ENCODE measurements at regions not wholly inside any gene's neighbourhood (a gene's known extent, or its start where the extent isn't known, plus 50 kb on each side); places are given as distances from the start of the nearest gene placed in this dataset.
"Not testable (repeated sequence)": the region's sequence is repeated elsewhere in the genome, so short reads cannot be mapped to it uniquely, and the experiment has no call there.

DNA sequence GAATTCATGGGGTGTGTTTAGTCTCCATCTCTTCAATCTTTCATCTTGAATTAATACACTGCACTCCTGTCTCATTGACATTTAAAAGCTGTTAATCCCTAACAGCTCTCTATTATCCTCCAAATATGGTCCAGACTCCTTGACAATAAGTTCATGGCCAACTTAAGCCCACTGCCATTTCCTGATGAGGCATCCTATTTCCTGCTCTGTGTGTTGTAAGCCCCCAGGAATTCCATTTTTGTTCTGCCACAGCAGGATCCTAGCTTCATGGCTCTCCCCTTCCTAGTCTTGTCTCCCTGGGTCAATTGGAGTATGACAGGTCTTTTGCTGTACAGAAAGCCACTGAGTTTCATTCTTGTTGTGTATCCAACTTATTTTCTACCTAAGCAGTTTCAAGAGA, 218.8 kb downstream of the OTUD1 start:
- Histone ChIP-seq H3K4me3 (no peak overlapping the region), H3K4me1 (no peaks in the 10 kb centered on the region), H3K36me3 (no peaks in the 10 kb centered on the region), H3K27me3 (no peaks in the 10 kb centered on the region), H3K9me3 (no peaks in the 10 kb centered on the region), H3K27ac (no peak overlapping the region)
- ATAC-seq (no peak), DNase-seq (no peak)
- no peak for TF ChIP-seq POLR2A (IDR thresholded peaks at IDR 0.05)
- TF ChIP-seq, protein P1, sequence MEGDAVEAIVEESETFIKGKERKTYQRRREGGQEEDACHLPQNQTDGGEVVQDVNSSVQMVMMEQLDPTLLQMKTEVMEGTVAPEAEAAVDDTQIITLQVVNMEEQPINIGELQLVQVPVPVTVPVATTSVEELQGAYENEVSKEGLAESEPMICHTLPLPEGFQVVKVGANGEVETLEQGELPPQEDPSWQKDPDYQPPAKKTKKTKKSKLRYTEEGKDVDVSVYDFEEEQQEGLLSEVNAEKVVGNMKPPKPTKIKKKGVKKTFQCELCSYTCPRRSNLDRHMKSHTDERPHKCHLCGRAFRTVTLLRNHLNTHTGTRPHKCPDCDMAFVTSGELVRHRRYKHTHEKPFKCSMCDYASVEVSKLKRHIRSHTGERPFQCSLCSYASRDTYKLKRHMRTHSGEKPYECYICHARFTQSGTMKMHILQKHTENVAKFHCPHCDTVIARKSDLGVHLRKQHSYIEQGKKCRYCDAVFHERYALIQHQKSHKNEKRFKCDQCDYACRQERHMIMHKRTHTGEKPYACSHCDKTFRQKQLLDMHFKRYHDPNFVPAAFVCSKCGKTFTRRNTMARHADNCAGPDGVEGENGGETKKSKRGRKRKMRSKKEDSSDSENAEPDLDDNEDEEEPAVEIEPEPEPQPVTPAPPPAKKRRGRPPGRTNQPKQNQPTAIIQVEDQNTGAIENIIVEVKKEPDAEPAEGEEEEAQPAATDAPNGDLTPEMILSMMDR (IDR thresholded peaks at IDR 0.05) = no peak
- intact Hi-C loops (cut with DNase I) = no loop called here

DNA sequence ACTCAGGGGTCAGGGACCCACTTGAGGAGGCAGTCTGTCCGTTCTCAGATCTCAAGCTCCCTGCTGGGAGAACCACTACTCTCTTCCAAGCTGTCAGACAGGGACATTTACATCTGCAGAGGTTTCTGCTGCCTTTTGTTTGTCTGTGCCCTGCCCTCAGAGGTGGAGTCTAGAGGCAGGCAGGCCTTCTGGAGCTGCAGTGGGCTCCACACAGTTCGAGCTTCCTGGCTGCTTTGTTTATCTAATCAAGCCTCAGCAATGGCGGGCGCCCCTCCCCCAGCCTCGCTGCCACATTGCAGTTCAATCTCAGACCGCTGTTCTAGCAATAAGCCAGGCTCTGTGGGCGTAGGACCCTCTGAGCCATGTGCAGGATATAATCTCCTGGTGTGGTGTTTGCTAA, 233.0 kb downstream of the OTUD1 start:
- H3K4me3 ChIP-seq; H3K36me3 ChIP-seq; DNase-seq; H3K27me3 ChIP-seq; H3K27ac ChIP-seq; H3K4me1 ChIP-seq; intact Hi-C loops (cut with DNase I); ATAC-seq; H3K9me3 ChIP-seq: not testable (repeated sequence)
- WGBS (ENCODE audit: insufficient coverage, low coverage, low lambda C conversion rate, missing lambda C conversion rate) = 20% methylated on average over 1 of the region's 7 CpGs

DNA sequence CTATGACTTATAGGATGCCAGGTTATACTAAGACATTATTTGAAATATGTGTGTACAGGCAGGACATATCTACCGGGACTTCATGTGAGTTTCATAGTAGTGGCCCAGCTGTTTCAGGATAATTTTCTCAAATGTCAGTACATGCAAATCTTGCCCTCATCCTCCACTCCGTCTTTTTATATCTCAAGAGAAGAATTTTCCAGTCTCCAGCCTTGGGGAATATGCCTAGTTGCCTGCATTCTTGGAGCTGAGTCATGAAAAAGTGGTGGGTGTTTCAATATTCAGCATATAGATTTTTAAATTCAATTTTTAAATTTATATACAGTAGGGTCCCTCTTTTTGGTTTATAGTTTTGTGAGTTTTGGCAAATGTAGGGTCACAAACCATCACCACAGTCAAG, 236.7 kb downstream of the OTUD1 start:
- Histone ChIP-seq H3K9me3 (no peaks in the 10 kb centered on the region), H3K36me3 (no peaks in the 10 kb centered on the region), H3K4me1 (no peaks in the 10 kb centered on the region), H3K27me3 (no peaks in the 10 kb centered on the region), H3K4me3 (no peak overlapping the region), H3K27ac (no peak overlapping the region)
- DNase-seq (no peak), ATAC-seq (no peak)
- intact Hi-C loops (cut with DNase I) = no loop called here
- TF ChIP-seq, protein P1 (IDR thresholded peaks at IDR 0.05) = no peak
- TF ChIP-seq POLR2A (IDR thresholded peaks at IDR 0.05) = no peak
- 54% methylated on average over 2 of the region's 2 CpGs for WGBS (ENCODE audit: insufficient coverage, low coverage, low lambda C conversion rate, missing lambda C conversion rate)

DNA sequence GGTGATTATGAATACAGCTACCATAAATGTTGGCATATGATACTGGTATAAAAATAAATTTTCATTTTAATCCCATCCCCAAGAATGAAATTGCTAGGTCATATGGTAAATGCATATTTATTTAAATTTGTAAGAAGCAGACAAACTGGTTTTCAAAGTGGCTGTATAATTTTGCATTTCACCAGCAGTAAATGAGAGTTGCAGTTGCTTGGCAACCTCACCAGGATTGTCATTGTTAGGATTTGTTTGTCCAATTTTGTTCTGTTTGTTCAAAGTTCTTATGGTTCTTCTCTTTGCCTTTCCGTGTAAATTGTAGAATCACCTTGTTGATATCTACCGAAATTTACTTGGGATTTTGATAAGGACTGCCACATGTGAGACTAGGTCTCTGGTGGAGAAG, 237.4 kb downstream of the OTUD1 start:
- Histone ChIP-seq H3K4me3 (no peak overlapping the region), H3K4me1 (no peaks in the 10 kb centered on the region), H3K27me3 (no peaks in the 10 kb centered on the region), H3K27ac (no peak overlapping the region), H3K36me3 (no peaks in the 10 kb centered on the region), H3K9me3 (no peaks in the 10 kb centered on the region)
- no peak for DNase-seq
- 56% methylated on average over 2 of the region's 2 CpGs for WGBS (ENCODE audit: insufficient coverage, low coverage, low lambda C conversion rate, missing lambda C conversion rate)
- intact Hi-C loops (cut with DNase I) = no loop called here
- TF ChIP-seq, protein P1 (IDR thresholded peaks at IDR 0.05) = no peak
- TF ChIP-seq POLR2A (IDR thresholded peaks at IDR 0.05) = no peak
- ATAC-seq = no peak

DNA sequence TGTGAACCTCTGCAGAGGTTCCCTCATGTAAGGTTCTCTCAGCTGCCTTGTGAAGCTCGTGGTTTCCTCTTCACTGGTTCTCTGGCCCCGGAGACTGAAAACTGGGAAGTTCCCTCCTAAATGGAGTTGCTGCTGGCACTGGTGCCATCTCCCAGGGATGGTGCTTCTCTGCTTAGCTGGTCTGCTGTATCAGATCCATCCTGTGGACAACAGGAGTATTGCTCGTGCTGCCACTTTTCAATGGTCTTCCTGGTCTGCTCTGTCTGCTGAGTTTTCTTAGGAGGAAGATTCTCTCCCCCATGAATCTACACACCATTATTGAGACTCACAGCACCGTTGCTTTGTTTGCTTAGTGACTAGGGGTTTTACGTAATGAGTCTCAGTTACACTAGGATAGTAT, 247.8 kb downstream of the OTUD1 start:
- DNase-seq = no peak
- WGBS (ENCODE audit: insufficient coverage, low coverage, low lambda C conversion rate, missing lambda C conversion rate) = 22% methylated on average over 4 of the region's 5 CpGs
- intact Hi-C loops (cut with DNase I) = no loop called here
- Histone ChIP-seq H3K4me3 (no peak overlapping the region), H3K27me3 (no peaks in the 10 kb centered on the region), H3K36me3 (no peaks in the 10 kb centered on the region), H3K27ac (no peak overlapping the region), H3K4me1 (no peaks in the 10 kb centered on the region), H3K9me3 (no peaks in the 10 kb centered on the region)
- ATAC-seq = no peak
- TF ChIP-seq POLR2A (IDR thresholded peaks at IDR 0.05) = no peak
- TF ChIP-seq, protein P1 (IDR thresholded peaks at IDR 0.05) = no peak
